GM23338 (cell line): ENCODE measurements at regions not wholly inside any gene's neighbourhood (a gene's known extent, or its start where the extent isn't known, plus 50 kb on each side); places are given as distances from the start of the nearest gene placed in this dataset.

Source experiments
- ATAC-seq: fragments of 200-7000 bp; cut with Tn5 transposase; 3 replicates; pipeline ENCODE4 v1.9.1; 2020
- DNase-seq: peaks from one replicate; pipeline ENCODE4 v3.0.0-alpha.2; 2015; ENCODE audit warnings: low spot score
- H2AFZ ChIP-seq: fragments of 200-600 bp; sonication (generic); 2 replicates; pipeline ENCODE4 v1.8.0; 2016; ENCODE audit warnings: antibody characterized with exemption, mild to moderate bottlenecking, moderate library complexity
- H3F3A ChIP-seq: fragments of 200-600 bp; sonication (generic); replicated peaks from 2 replicates; pipeline ENCODE4 v1.8.0; 2017; ENCODE audit warnings: antibody characterized with exemption, mixed run types, low read depth
- H3K27ac ChIP-seq: fragments of 200-600 bp; sonication (generic); 2 replicates; pipeline ENCODE4 v1.6.1; 2016; ENCODE audit warnings: low read depth
- H3K27me3 ChIP-seq: fragments of 200-600 bp; sonication (generic); 2 replicates; pipeline ENCODE4 v1.8.0; 2016; ENCODE audit warnings: mild to moderate bottlenecking, mixed run types, moderate library complexity; ENCODE audit not compliant: insufficient read depth
- H3K36me3 ChIP-seq: fragments of 200-600 bp; sonication (generic); 2 replicates; pipeline ENCODE4 v1.8.0; 2016; ENCODE audit warnings: mild to moderate bottlenecking; ENCODE audit not compliant: insufficient read depth
- H3K4me1 ChIP-seq: fragments of 200-600 bp; sonication (generic); 2 replicates; pipeline ENCODE4 v1.8.0; 2016; ENCODE audit warnings: mild to moderate bottlenecking, moderate library complexity; ENCODE audit not compliant: insufficient read depth
- H3K4me2 ChIP-seq: fragments of 200-600 bp; sonication (generic); 2 replicates; pipeline ENCODE4 v1.7.1; 2017; ENCODE audit warnings: mixed run types
- H3K4me3 ChIP-seq: fragments of 200-600 bp; sonication (generic); 2 replicates; pipeline ENCODE4 v1.6.1; 2016; ENCODE audit warnings: mixed run types
- H3K79me2 ChIP-seq: fragments of 200-600 bp; sonication (generic); replicated peaks from 2 replicates; pipeline ENCODE4 v1.8.0; 2017; ENCODE audit warnings: mild to moderate bottlenecking; ENCODE audit not compliant: insufficient read depth
- H3K9me2 ChIP-seq: fragments of 200-600 bp; sonication (generic); 2 replicates; pipeline ENCODE4 v1.8.0; 2017; ENCODE audit not compliant: insufficient read depth
- H4K20me1 ChIP-seq: fragments of 200-600 bp; sonication (generic); replicated peaks from 2 replicates; pipeline ENCODE4 v1.8.0; 2017; ENCODE audit warnings: mild to moderate bottlenecking; ENCODE audit not compliant: insufficient read depth
- H3K27ac Mint-ChIP-seq: 2 replicates; pipeline ENCODE4 v1.8.0; 2020; ENCODE audit warnings: inconsistent platforms, mild to moderate bottlenecking, moderate library complexity, mixed read lengths
- H3K27me3 Mint-ChIP-seq: 3 replicates; pipeline ENCODE4 v1.8.0; 2022; ENCODE audit warnings: low read depth, mild to moderate bottlenecking, moderate library complexity, mixed read lengths, inconsistent platforms; ENCODE audit not compliant: insufficient read depth, poor library complexity
- H3K36me3 Mint-ChIP-seq: 3 replicates; pipeline ENCODE4 v1.8.0; 2021; ENCODE audit warnings: low read depth, mild to moderate bottlenecking, inconsistent platforms, moderate library complexity, mixed read lengths
- H3K4me1 Mint-ChIP-seq: 3 replicates; pipeline ENCODE4 v1.8.0; 2020; ENCODE audit warnings: mild to moderate bottlenecking, inconsistent platforms, mixed read lengths
- H3K4me3 Mint-ChIP-seq: 3 replicates; pipeline ENCODE4 v1.8.0; 2021; ENCODE audit warnings: moderate library complexity, mild to moderate bottlenecking, inconsistent platforms, mixed read lengths
- H3K9me3 Mint-ChIP-seq: 3 replicates; pipeline ENCODE4 v1.8.0; 2020; ENCODE audit warnings: moderate library complexity, mild to moderate bottlenecking, inconsistent platforms, mixed read lengths
- CREB1 ChIP-seq: fragments of 250-450 bp; sonication (Bioruptor Pico); IDR thresholded peaks from 2 replicates; pipeline ENCODE4 v1.5.0; 2020; ENCODE audit warnings: low read depth, mild to moderate bottlenecking, moderate library complexity
- ETS1 ChIP-seq: IDR thresholded peaks from 2 replicates; pipeline ENCODE4 v1.6.1; 2016; ENCODE audit warnings: antibody characterized with exemption
- EZH2phosphoT487 ChIP-seq: fragments of 200-600 bp; sonication (generic); IDR thresholded peaks from one replicate; pipeline ENCODE4 v1.8.1; 2018; ENCODE audit warnings: antibody characterized with exemption; ENCODE audit not compliant: unreplicated experiment
- JUNB ChIP-seq: IDR thresholded peaks from one replicate; pipeline ENCODE4 v1.6.1; 2016; ENCODE audit warnings: antibody characterized with exemption; ENCODE audit not compliant: unreplicated experiment
- NANOG ChIP-seq: IDR thresholded peaks from 2 replicates; pipeline ENCODE4 v1.6.1; 2016; ENCODE audit warnings: antibody characterized with exemption, borderline replicate concordance
- REST ChIP-seq: IDR thresholded peaks from one replicate; pipeline ENCODE4 v1.6.1; 2018; ENCODE audit warnings: antibody characterized with exemption; ENCODE audit not compliant: unreplicated experiment
- ZNF114 ChIP-seq: fragments of 250-450 bp; sonication (Bioruptor Pico); IDR thresholded peaks from 2 replicates; pipeline ENCODE4 v1.5.0; 2020; ENCODE audit warnings: mild to moderate bottlenecking, moderate library complexity
- ZNF462 ChIP-seq: fragments of 250-450 bp; sonication (Bioruptor Pico); IDR thresholded peaks from 2 replicates; pipeline ENCODE4 v1.5.0; 2020; ENCODE audit warnings: mild to moderate bottlenecking, moderate library complexity

- TF ChIP-seq ZNF462 (CRISPR knock-in tag) (no peak), EZH2phosphoT487 (no peak), REST (no peak)
Measured at GRCh38 chr12:89217472-89217871, 134.8 kb downstream of the DUSP6 start (continued).

GRCh38 chr12:89216211-89216952 is 135.9 kb downstream of the DUSP6 start:
- no peaks in the 10 kb centered on the region for H3K79me2 ChIP-seq
- H3K36me3 Mint-ChIP-seq = no peaks in the 10 kb centered on the region; the same call in 2 of the 3 replicates
- H3K27me3 Mint-ChIP-seq = no peaks in the 10 kb centered on the region
- H3K9me2 ChIP-seq = no peaks in the 10 kb centered on the region
- H2AFZ ChIP-seq = no peak overlapping the region
- no peak overlapping the region for H3K27ac ChIP-seq
- peaks cover 17% of the 10 kb centered on the region for H3K4me1 Mint-ChIP-seq
- H3F3A ChIP-seq = no peaks in the 10 kb centered on the region
- no peaks in the 10 kb centered on the region for H3K4me1 ChIP-seq
- DNase-seq (no peak), ATAC-seq (no peak)
- H3K36me3 ChIP-seq = no peaks in the 10 kb centered on the region
- H3K4me2 ChIP-seq = no peak overlapping the region
- H3K4me3 Mint-ChIP-seq = no peak overlapping the region
- no peak overlapping the region for H3K4me3 ChIP-seq
- no peaks in the 10 kb centered on the region for H3K27me3 ChIP-seq
- no peak overlapping the region for H3K27ac Mint-ChIP-seq
- H3K9me3 Mint-ChIP-seq = peaks cover 3% of the 10 kb centered on the region; the same call in 1 of the 3 replicates
- H4K20me1 ChIP-seq = no peaks in the 10 kb centered on the region
- TF ChIP-seq ZNF114 (no peak), ETS1 (no peak), REST (no peak), NANOG (no peak), CREB1 (CRISPR knock-in tag) (no peak), EZH2phosphoT487 (no peak), JUNB (no peak)
